ENCODE measurements at regions not wholly inside any gene's neighbourhood (a gene's known extent, or its start where the extent isn't known, plus 50 kb on each side); places are given as distances from the start of the nearest gene placed in this dataset.
A peak's percentile ranks its signal among the peaks of the same experiment; 100 is the strongest.

DNA sequence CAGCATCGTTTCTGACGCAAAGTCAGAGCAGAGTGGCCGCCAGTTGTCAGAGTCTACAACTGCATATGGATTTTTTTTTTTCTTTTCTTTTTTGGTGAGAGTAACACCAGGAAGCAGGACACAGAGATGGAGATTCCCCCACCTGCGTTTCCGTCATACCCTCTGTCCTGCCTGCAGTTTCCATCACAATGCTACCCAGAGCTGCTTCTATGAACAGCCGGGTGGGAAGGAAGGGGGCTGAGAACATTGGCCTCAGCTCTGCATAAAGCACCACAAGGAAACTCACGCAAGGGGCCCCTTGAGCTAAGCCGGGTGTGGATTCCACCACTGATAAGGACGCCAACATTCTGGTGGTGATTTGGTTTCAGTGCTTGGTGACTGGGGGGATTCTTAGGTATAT lies 183.5 kb upstream of the AFDN start:
- DNase-seq (ENCODE audit: low spot score), result no peak

DNA sequence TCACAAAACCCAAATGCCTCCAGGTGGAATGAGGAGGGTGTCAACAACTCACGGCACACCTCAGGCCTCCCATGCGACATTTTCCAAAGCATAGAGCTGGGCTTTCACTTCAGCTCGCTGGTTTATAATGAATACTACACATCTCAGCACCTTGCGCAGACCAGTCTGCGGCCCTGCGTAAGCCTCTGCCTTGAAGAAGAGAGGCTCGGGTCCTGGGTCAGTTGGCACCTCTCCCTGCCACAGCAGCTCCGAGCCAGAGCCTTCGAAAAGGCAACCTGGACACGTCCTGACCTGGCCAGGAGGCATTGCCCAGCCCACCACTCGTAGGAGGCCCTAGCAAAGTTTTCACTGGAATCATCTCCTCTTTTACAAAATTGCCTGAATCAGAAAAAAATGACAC lies 183.0 kb upstream of the AFDN start:
- DNase-seq (ENCODE audit: low spot score), result no peak

DNA sequence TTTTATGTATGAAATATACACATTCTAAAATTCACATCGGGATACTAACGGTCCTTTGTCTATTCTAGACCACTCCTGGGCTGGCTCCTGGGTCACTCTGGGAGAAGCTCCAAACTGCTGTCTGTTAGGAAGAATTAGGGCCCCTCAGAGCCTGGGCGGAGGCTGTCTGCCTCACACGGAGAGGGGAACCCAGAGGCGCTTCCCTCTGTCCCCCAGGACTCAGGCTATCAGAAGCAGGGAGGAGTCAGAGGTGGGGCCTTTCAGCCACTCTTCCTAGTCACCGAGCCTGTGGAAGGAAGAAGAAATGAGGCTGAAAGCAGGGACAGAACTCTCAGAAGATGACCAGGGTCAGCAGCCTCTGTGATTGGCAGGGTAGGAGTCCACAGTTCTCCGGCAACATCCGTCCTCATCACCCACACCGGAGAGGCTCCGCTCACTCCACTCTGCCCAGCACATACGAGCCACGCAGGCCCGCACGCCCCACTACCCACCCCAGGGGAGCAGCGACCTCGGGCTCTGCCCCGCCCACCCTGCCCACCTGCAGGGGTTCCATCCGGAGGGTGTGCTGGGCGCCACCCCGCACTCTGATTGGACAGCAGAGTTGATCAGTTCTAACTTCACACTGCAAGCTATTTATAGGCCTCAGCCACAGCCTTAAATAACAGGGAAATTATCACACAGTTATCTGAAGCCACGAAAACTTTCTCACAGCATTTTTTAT lies 182.1 kb upstream of the AFDN start:
- DNase-seq (ENCODE audit: low spot score), result no peak

DNA sequence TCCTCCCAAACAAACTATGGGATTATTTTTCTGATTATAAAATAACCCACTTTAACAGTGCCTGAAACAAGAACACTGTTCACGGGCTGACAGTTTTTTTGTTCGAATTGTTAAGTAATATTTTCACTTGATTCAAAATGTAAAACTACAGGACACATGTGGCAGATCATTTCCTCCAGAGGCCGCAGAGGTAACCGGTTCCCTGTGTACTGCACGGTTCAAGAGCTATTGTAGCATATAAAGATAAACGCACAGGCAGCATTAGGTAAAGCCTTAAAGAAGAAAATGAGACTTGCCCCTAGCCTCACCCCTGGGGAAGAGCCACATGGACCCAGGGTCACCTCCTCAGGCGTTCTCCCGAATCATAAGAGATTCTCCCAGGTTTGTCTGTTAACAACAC lies 181.3 kb upstream of the AFDN start:
- no peak for DNase-seq (ENCODE audit: low spot score)

DNA sequence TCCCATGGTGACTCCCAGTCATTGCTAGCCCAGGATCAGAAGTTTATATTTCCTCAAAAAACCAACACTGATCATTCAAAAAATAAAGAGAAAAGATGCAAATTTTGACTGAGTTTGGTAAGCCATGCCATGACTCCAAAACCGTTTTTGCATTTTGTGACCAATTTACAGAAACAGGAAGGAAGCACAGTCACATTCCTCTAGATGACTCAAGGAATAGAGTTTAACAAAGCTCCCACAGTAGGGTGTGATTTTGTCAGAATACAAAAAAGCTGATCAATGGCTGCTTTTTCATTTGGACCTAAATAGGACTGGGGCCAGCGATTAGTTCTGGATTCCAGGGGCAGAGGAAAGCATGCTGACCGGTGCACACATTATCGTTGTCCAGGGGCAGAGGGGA lies 179.4 kb upstream of the AFDN start:
- peak; percentile 77 for DNase-seq (ENCODE audit: low spot score)

DNA sequence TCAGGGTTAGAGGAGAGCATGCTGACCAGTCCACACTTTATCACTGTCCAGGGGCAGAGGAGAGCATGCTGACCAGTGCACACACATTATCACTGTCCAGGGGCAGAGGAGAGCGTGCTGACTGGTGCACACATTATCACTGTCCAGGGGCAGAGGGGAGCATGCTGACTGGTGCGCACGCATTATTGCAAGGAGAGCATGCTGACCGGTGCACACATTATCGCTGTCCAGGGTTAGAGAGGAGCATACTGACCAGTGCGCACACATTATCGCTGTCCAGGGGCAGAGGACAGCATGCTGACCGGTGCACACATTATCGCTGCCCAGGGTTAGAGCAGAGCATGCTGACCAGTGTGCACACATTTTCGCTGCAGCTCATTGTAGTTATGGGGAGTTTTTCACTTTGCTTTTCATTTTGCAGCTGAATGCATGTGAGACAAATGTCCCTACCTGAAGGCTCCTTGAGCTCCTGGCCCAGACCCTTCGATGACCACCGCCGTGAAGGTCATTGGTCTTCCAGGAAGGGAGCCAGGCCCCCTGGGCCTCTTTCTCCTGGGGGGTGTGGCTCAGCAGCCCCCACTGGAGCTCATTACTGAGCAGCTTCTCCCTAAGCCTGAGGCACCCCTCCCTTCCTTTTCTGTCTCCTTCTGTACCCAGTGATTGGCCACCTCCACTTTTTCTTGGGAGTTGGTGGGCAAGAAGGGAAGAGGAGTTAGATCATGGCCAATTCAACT lies 178.8 kb upstream of the AFDN start:
- no peak for DNase-seq (ENCODE audit: low spot score)

DNA sequence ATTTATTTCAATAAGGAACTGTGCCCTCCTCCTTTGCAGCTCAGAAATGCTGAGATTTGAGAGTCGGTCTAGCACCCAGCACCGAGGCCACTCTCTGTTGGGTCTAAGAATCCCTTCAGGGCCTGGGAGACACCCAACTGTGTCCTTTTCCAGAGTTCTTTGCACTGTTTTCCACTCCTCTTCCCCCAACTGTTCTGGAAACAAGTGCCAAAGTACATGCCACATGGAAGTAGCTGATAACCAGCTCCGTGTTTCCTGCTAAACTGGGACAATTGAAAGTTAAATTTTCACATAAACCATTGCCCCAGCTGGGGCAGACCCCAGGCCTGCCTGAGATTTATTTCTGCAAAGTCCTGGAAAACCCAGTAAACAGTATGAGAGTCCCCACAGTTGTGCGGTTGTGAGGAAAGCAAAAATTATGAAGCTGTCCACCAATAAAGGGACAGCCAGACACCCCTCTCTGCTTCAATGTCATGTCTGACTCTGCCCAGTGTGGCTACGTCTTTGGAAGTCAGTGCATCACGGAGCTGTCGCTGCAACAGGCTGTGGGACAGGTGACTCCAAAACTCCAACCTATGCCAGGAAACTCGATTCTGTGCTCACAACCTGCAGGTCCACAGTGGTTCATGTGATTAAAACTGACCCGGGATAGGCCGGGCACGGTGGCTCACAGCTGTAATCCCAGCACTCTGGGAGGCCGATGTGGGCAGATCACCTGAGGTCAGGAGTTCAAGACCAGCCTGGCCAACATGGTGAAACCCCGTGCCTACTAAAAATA lies 178.0 kb upstream of the AFDN start:
- DNase-seq (ENCODE audit: low spot score), result no peak

DNA sequence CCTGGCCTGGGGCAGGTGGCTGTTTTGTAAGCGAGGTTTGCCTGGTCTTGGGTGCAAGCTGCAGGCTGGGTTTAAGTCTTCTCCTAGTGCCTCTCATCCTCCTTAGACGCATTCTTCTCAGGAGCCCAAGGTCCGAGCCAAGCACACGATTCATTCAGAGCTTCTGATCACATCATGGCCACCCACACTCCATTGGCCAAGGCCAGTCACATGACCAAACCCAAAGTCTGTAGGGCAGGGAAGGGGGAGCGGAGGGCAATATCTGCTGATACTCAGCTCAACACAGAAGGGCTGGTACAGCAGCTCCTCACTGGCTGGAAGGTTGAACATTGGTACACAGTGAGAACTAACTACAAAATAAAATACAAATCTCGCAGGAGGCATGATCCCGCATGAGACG lies 177.2 kb upstream of the AFDN start:
- DNase-seq (ENCODE audit: low spot score), result no peak

DNA sequence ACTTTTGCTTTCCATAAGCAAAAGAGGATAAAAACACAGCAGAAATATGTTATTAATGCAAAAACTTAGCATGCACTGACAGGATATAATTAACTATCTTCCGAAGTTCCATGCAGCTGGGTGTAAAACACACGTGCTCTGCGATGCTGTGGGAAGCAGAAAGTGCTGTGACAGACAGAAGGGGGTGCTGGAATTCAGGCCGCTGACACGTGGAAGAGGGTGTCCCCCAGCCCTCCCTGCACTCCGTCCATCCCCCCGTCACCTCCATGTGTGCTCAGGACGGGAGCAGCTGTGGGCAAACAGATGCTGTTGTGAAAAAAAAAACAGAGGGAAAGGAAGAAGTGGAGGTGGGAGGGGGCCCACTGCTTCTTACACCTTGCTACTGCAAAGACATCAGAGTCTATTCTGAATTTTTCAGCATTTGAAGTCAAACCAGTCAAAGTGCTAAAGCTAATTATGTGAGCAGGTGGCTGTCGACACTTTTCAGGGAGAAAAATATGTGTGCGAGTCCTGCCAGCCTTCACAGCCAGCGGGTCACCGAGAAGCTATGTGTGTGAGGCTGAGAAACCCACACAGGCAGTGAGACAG lies 175.9 kb upstream of the AFDN start:
- DNase-seq (ENCODE audit: low spot score), result no peak

DNA sequence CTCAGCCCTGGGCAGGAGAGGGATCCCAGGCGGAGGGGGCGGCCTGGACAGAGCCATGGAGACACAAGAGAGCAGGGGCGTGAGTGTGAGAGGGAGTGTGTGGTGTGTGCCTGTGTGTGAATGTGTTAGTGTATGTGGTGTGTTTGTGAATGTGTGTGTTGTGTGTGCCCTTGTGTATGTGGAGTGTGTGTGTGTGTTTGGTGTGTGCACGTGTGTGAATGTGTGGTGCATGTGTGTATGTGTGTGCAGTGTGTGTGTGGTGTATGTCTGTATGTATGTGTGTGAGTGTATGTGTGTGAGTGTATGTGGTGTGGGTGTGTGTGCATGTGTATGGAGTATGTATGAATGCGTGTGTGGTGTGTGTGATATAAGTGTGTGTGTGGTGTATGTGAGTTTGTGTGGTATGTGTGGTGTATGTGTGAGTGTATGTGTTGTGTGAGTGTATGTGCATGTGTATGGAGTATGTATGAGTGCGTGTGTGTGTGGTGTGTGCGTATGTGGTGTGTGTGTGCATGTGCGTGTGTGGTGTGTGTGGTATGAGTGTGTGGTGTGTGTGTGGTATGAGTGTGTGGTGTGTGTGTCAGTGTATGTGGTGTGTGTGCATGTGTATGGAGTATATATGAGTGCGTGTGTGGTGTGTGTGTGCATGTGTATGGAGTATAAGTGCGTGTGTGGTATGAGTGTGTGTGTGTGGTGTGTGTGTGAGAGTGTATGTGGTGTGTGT lies 175.2 kb upstream of the AFDN start:
- DNase-seq (ENCODE audit: low spot score), result no peak

DNA sequence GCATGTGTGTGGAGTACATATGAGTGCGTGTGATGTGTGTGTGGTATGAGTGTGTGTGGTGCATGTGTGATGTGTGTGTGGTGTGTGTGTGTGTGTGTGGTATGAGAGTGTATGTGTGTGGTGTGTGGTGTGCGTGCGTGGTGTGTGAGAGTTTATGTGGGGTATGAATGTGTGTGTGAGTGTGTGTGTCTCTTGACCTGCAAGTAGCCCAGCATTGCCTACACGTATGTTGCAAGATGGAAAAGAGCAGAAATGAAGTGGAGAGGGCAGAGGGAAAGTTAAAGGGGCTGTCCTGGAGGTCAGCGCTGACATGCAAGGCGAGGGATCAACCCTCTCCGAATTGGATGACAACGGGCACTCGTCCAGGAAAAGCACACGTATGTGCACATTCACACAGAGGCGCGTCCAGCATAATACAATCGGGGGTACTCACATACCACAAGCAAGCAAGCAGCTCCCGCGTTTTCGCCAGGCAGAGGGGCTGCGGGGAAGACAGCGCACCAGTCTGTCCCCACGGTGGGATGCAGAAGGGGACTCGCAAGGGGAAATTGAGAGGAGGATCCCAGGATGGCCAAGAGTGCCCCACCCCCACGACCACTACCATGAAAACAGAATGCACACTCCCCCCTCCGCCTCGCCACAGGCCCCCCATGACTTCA lies 174.5 kb upstream of the AFDN start:
- no peak for DNase-seq (ENCODE audit: low spot score)

DNA sequence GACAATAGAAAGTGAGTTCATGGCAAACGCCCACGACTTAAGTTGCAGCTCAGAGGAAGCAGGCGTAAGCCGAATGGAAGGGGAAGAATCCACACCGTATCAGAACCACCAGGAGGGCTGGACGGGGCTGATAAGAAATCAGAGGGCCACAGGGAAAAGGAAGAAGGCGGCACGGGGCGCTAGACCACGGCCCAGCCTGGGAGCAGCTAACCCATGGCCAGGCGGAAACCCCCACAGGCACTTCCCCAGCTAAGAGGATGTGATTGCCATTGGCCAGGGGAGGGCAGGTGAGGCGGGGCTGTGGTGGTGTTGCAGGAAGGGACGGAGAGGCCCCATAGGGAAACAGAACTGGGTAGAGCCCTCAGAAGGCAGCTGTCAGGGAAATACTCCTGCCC lies 174.0 kb upstream of the AFDN start:
- no peak for DNase-seq (ENCODE audit: low spot score)

DNA sequence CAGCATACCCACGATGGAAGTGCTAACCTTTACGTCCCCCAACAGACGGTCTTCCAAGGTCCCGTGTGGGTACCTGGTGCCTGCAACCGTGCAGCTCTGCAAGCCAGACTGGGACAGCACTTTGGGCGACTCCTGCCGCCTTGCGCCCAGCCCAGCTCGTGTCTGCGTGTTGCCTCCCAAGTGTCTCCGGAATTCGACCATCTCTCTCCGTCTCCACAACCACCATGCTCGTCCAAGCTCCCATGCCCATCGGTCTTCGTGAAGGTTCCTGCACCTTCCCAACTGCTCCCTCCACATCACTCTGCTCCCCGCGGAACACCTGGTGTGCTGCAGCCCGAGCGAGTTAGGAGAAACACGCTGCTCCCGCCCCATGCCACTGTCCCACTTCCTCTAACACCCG lies 173.2 kb upstream of the AFDN start:
- DNase-seq (ENCODE audit: low spot score), result no peak

DNA sequence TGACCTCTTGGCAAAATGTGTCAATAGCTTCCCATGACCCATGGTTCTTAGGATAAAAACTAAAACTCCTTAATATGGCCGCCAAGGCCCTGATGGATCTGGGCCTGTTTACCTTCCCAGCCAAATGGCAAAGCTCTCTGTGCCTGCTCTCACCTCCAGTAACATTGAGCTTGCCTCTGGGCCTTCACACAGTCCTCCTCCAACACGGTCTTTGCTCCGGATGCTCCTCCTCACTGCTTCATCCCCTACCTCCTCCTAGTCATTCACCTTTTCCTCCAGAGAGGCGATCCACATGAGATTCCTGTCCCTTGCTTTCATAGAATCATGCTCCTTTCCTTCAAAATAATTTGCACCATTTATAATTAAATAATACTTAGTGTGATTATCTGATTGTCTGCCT lies 172.3 kb upstream of the AFDN start:
- DNase-seq (ENCODE audit: low spot score), result no peak

DNA sequence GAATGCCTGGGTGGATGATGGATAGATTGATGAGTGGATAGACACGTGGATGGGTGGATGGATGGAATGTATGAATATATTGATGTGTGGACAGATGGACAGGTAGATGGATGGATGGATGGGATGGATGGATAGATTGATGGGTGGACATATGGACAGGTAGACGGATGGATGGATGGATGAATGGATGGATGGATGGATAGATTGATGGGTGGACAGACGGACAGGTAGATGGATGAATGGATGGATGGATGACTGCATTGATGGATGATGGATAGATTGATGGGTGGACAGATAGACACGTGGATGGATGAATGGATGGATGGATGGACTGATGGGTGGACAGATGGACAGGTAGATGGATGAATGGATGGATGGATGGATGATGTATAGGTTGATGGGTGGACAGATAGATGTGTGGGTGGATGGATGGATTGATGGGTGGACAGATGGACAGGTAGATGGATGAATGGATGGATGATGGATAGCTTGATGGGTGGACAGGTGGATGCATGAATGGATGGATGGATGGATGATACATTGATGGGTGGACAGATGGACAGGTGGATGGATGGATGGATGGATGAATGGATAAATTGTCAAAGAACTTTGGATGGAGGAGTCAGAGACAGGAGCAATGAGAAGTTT lies 171.4 kb upstream of the AFDN start:
- DNase-seq (ENCODE audit: low spot score), result no peak

DNA sequence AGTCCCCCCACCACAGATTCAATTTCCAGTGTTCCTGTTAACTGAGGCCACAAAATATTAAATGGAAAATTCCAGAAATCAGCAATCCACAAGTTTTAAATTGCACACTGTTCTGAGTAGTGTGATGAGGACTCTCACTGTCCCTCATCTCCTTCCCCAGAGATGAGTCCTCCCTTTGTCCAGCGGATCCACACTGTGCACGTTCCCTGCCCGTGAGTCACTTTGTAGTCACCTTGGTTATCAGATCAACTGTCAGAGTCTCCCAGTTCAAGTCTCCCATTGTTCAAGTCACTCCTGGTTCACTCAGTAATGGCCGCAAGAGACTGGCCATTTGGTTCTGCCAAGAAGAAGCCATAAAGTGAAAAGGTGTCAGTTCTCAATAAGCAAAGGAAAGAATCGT lies 168.6 kb upstream of the AFDN start:
- DNase-seq (ENCODE audit: low spot score), result no peak

DNA sequence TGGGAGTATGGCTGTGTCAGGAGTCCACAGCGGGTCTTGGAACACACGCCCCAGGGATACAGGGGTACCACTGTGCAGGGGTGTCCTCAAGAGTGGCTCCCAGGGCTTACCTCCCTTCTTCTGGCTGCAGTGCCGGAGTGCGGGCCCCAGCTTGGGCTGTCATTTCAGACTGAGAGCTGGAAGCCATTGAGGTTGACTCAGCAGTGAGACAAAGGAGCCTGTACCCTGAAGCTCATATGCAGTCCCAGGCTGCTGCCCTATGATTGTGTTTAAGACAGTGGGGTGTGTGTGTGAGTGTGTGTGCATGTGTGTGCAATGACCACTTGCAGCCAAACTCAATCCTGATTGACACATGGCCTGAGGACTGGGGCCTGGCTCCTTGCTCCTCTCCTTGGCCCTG lies 167.7 kb upstream of the AFDN start:
- no peak for DNase-seq (ENCODE audit: low spot score)

DNA sequence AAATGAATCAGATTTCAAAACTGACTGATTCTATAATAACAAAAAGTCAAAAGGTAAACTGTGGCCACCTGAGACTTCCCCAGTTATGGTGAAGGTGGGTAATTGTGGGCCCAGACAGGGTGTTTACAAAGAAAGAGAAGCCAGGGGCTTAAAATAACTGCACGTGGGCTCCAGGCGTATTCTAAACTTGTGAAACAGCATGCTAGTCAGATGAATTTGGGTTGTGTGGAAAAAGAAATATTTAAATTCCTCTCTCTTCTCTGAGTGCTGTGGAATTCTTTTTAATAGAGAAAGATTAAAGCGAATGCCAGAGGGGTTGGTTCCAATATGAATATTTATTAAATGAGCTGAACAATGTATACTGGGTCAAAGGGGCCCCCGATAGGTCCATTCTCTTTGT lies 166.3 kb upstream of the AFDN start:
- DNase-seq (ENCODE audit: low spot score), result no peak

DNA sequence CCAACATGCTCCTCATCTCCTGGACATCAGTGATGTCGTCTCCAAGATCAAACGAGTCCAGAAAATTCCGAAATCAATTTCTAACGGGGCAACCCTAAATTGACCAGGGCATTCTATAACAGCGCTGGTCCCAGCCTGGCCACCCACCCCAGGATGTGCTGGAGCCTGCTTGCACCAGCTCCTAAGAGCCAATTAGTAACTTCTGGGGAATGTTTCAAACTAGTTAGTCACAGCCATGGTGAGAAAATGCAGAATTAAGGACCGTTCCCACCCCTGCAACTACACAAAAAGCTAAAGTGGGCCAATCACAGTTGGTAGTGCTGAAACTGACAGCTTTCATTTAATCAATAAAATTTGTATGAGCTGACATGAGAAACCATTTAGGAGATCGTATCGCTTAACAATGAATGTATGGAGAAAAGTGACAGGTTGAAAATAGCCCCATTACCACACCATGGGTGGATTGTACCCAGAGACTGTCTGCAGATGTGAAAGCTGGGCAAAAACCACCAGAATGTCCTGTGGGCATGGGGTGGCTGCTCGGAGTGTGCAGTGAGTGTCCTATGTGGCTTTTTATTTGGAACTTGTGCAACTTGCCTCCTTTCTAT lies 165.7 kb upstream of the AFDN start:
- DNase-seq (ENCODE audit: low spot score), result no peak

DNA sequence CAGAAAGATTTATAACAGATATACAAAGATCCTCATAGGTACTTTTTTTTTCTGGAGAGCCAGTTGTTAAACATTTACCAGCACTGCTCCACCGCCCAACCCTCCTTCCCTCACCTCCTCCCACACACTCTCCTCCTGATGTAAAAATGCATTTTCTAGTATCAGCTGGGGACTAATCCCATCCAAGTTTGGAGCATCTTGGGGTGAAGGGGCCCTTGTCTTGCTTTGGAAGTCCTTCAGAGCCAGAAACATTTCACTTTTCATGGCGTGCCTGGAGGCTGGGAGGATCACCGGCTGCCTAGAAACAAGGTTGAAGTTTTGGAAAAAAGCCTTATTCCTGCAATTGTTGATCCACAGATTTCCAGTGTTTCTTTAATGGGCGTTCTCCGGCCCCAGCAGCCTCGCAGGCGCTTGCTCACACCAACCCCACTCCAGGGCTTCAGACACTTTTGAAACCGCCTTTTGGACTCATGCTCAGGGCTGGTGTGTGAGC lies 165.1 kb upstream of the AFDN start:
- DNase-seq (ENCODE audit: low spot score), result no peak
